ENCODE measurements at regions not wholly inside any gene's neighbourhood (a gene's known extent, or its start where the extent isn't known, plus 50 kb on each side); places are given as distances from the start of the nearest gene placed in this dataset.
"Not testable (repeated sequence)": the region's sequence is repeated elsewhere in the genome, so short reads cannot be mapped to it uniquely, and the experiment has no call there.

DNA sequence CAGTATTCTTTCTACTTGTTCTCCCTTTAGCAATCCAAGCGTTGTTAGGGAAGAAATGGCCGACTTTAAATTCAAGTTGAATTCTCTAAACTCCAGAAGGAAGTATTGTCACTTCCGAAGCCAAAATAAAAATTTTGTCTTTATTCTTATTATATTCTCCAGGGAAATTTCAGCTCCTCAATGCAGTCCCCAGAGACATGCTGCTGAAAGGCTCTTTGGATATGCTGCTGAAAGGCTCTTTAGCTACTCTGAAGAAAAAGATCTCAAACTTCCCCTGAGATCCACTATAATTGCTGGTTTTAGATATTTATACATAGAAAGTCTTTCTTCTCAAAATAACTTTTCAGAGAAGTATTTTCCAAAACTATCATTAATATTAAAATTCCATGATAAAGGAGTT, 92.3 kb upstream of the PARP8 start:
- intact Hi-C loops (cut with DNase I; ENCODE audit: low total_unique reads) = no loop called here
- no peaks in the 10 kb centered on the region for H3K27me3 ChIP-seq (replicated peaks in 1 of 7)
- no peak overlapping the region for H3K4me3 ChIP-seq
- H3K9me3 ChIP-seq = no peaks in the 10 kb centered on the region
- no peak overlapping the region for H3K27ac ChIP-seq
- H3K36me3 ChIP-seq = no peaks in the 10 kb centered on the region
- H3K4me1 ChIP-seq = peaks cover 0 to 15% (median 2%) of the 10 kb centered on the region in 6 donors
- WGBS, 5 donors = 43 to 50% (median 50%) methylated on average over 3 of the region's 3 CpGs
- TF ChIP-seq POLR2AphosphoS5 (IDR thresholded peaks at IDR 0.05) (no peak), POLR2A (IDR thresholded peaks at IDR 0.05) (no peak)
- TF ChIP-seq, protein P1, sequence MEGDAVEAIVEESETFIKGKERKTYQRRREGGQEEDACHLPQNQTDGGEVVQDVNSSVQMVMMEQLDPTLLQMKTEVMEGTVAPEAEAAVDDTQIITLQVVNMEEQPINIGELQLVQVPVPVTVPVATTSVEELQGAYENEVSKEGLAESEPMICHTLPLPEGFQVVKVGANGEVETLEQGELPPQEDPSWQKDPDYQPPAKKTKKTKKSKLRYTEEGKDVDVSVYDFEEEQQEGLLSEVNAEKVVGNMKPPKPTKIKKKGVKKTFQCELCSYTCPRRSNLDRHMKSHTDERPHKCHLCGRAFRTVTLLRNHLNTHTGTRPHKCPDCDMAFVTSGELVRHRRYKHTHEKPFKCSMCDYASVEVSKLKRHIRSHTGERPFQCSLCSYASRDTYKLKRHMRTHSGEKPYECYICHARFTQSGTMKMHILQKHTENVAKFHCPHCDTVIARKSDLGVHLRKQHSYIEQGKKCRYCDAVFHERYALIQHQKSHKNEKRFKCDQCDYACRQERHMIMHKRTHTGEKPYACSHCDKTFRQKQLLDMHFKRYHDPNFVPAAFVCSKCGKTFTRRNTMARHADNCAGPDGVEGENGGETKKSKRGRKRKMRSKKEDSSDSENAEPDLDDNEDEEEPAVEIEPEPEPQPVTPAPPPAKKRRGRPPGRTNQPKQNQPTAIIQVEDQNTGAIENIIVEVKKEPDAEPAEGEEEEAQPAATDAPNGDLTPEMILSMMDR (IDR thresholded peaks at IDR 0.05 in 8 of 11, conservative IDR thresholded peaks at IDR 0.05 in 3 of 11) = no peak
- no peak for DNase-seq

DNA sequence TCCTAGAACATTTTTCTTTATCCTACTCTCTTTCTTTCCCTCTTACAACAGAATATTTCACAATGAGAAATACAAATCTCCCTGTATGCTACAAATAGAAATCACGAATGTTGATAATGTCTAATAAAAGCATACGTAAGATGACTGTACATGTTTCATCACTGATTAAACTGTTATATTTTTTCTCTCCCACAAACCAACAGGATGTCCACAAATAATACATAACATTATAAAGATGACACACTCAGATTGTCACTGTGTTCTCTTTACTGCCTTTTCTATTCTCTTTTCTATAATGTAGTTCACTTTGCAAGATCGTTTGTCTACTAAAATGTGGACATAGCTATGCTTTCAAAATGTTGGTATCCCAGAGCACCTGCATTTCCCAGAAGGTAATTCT, 90.7 kb upstream of the PARP8 start:
- 63 to 75% (median 64%) methylated on average over 3 of the region's 3 CpGs for WGBS, 5 donors
- no peak for TF ChIP-seq POLR2A (IDR thresholded peaks at IDR 0.05)
- TF ChIP-seq POLR2AphosphoS5 (IDR thresholded peaks at IDR 0.05) = no peak
- no peak for DNase-seq
- Histone ChIP-seq H3K36me3 (no peaks in the 10 kb centered on the region), H3K27me3 (replicated peaks in 1 of 7) (no peaks in the 10 kb centered on the region), H3K4me1 (peaks cover 0 to 15% (median 2%) of the 10 kb centered on the region in 6 donors), H3K9me3 (no peaks in the 10 kb centered on the region), H3K27ac (peak overlapping the region in 2 of 8 donors; percentile 12 to 22), H3K4me3 (no peak overlapping the region)
- intact Hi-C loops (cut with DNase I; ENCODE audit: low total_unique reads) = no loop called here

DNA sequence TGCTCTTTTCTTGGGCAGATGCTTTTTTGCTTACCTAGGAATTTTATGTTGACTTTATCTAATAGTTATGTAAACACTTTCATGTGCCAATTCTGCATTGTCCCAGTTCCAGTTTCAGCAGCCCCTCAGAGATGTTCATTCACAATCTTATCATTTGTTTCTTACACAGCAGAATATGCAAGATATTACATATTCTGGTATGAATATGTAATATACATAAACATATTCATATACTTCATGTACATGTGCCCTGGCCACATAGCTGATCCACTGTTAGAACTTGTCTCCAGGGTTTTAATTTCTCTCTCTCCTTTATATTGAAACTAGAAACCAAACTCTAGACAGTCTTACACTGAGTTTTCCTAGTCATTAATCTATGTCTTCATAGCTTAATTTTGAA, 90.2 kb upstream of the PARP8 start:
- no peak for DNase-seq
- no peak overlapping the region for H3K4me3 ChIP-seq
- H3K9me3 ChIP-seq = no peaks in the 10 kb centered on the region
- intact Hi-C loops (cut with DNase I; ENCODE audit: low total_unique reads) = no loop called here
- H3K27ac ChIP-seq = peak overlapping the region in 1 of 8 donors; percentile 12
- H3K4me1 ChIP-seq = peaks cover 0 to 15% (median 2%) of the 10 kb centered on the region in 6 donors
- no peaks in the 10 kb centered on the region for H3K36me3 ChIP-seq
- no peaks in the 10 kb centered on the region for H3K27me3 ChIP-seq (replicated peaks in 1 of 7)
- TF ChIP-seq POLR2A (IDR thresholded peaks at IDR 0.05) (no peak), POLR2AphosphoS5 (IDR thresholded peaks at IDR 0.05) (no peak)
- TF ChIP-seq, protein P1 (IDR thresholded peaks at IDR 0.05 in 8 of 11, conservative IDR thresholded peaks at IDR 0.05 in 3 of 11) = no peak

DNA sequence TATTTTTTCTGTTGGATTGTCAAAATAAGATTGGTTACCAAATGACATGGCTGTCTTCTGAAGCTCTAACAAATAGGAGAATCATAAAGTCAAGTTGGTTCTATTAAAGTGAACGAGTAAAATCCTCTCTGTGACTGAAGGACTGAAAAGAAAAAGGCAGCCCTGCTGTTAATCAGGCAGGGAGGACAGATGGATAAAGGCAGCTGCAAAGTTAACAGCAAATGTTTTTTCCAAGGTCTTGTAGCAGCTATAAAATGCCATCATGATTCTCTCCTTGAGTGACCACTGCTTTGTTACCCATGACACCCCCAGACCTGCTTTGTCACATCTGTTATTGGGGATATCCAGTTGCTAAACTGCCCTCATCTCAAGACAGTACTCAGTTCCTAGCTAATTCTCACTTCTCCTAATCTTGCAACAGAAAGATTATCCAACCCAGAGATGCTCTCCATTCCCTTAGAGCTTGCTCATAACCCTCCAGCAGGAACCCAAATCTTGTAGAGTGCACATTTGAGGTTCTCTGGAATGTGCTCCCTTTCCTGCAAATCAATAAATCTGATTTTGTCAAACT, 89.7 kb upstream of the PARP8 start:
- peak overlapping the region in 1 of 8 donors; percentile 41 for H3K27ac ChIP-seq
- H3K4me3 ChIP-seq = no peak overlapping the region
- H3K36me3 ChIP-seq = no peaks in the 10 kb centered on the region
- 52 to 82% (median 70%) methylated on average over 1 of the region's 1 CpG for WGBS, 5 donors
- no peak for DNase-seq
- H3K4me1 ChIP-seq = peaks cover 0 to 15% (median 2%) of the 10 kb centered on the region in 6 donors
- intact Hi-C loops (cut with DNase I; ENCODE audit: low total_unique reads) = no loop called here
- H3K9me3 ChIP-seq = no peaks in the 10 kb centered on the region
- TF ChIP-seq POLR2AphosphoS5 (IDR thresholded peaks at IDR 0.05) (no peak), POLR2A (IDR thresholded peaks at IDR 0.05) (no peak)
- TF ChIP-seq, protein P1 (IDR thresholded peaks at IDR 0.05 in 8 of 11, conservative IDR thresholded peaks at IDR 0.05 in 3 of 11) = no peak
- no peaks in the 10 kb centered on the region for H3K27me3 ChIP-seq (replicated peaks in 1 of 7)

DNA sequence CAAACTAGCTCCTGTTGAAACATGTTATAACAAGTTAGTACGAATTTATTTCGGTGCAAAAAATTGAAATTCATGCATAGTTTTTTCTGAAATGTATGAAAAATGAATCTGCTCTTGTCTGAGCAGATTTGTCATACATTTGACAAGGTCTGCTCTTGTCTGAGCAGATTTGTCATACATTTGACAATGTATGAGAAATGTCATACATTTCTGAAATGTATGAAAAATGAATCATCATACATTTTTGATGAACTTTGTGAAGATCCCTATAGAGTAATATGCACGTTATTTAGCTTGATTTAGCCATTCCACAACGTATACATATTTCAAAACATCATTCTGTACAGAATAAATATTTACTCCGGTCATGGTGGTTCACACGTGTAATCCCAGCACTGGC, 85.9 kb upstream of the PARP8 start:
- no peak for DNase-seq
- Histone ChIP-seq H3K4me1 (peaks cover 0 to 4% (median 0%) of the 10 kb centered on the region in 6 donors), H3K4me3 (no peak overlapping the region), H3K36me3 (no peaks in the 10 kb centered on the region), H3K9me3 (no peaks in the 10 kb centered on the region), H3K27ac (no peak overlapping the region), H3K27me3 (replicated peaks in 1 of 7) (no peaks in the 10 kb centered on the region)
- TF ChIP-seq POLR2A (IDR thresholded peaks at IDR 0.05) (no peak), POLR2AphosphoS5 (IDR thresholded peaks at IDR 0.05) (no peak)
- TF ChIP-seq, protein P1 (IDR thresholded peaks at IDR 0.05 in 8 of 11, conservative IDR thresholded peaks at IDR 0.05 in 3 of 11) = no peak
- 89 to 96% (median 93%) methylated on average over 6 of the region's 6 CpGs for WGBS, 5 donors
- intact Hi-C loops (cut with DNase I; ENCODE audit: low total_unique reads) = no loop called here

DNA sequence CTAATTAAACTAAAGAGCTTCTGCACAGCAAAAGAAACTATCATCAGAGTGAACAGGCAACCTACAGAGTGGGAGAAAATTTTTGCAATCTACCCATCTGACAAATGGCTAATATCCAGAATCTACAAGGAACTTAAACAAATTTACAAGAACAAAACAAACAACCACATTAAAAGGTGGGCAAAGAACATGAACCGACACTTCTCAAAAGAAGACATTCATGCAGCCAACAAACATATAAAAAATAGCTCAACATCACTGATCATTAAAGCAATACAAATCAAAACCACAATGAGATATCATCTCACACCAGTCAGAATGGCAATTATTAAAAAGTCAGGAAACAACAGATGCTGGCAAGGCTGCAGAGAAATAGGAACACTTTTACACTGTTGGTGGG, 84.6 kb upstream of the PARP8 start:
- H3K4me1 ChIP-seq; H3K4me3 ChIP-seq; intact Hi-C loops (cut with DNase I; ENCODE audit: low total_unique reads); H3K9me3 ChIP-seq; H3K27ac ChIP-seq; H3K36me3 ChIP-seq; DNase-seq; H3K27me3 ChIP-seq (replicated peaks in 1 of 7): not testable (repeated sequence)
- 84 to 97% (median 91%) methylated on average over 1 of the region's 1 CpG for WGBS, 5 donors

Measured in spleen (tissue), 11 donors.